Lower lobe of right lung (tissue), 2 donors: ENCODE measurements at regions not wholly inside any gene's neighbourhood (a gene's known extent, or its start where the extent isn't known, plus 50 kb on each side); places are given as distances from the start of the nearest gene placed in this dataset.

Experiments
- ATAC-seq, 2 donors: fragments of 200-7000 bp; cut with Tn5 transposase; one replicate each; pipeline ENCODE4 v1.9.1; 2020 to 2022; ENCODE audit warnings: mild to moderate bottlenecking in 2 of 2, moderate library complexity in 2 of 2
- DNase-seq: peaks from one replicate; pipeline ENCODE4 v3.0.0-alpha.2; 2020
- H3K27ac ChIP-seq: fragments of 200-600 bp; one replicate; pipeline ENCODE4 v1.8.0; 2022
- H3K27me3 ChIP-seq: fragments of 200-600 bp; one replicate; pipeline ENCODE4 v1.8.0; 2022; ENCODE audit warnings: low read depth
- H3K36me3 ChIP-seq: fragments of 200-600 bp; one replicate; pipeline ENCODE4 v1.8.0; 2022; ENCODE audit warnings: mild to moderate bottlenecking
- H3K4me1 ChIP-seq: fragments of 200-600 bp; one replicate; pipeline ENCODE4 v1.8.0; 2022
- H3K4me3 ChIP-seq: fragments of 200-600 bp; one replicate; pipeline ENCODE4 v1.8.0; 2022; ENCODE audit warnings: mild to moderate bottlenecking
- H3K9me3 ChIP-seq: fragments of 200-600 bp; one replicate; pipeline ENCODE4 v1.8.0; 2022
- intact Hi-C: fragments of 100-400 bp; cut with DNase I; formaldehyde crosslinking; loops from one replicate; pipeline ENCODE4 v1.11.0; 2022
- TF ChIP-seq, protein P1 (sequence below): fragments of 200-600 bp; IDR thresholded peaks from one replicate; pipeline ENCODE4 v1.8.0; 2022; ENCODE audit warnings: antibody characterized with exemption, mild to moderate bottlenecking
- donor health status: DM: no; HTN: yes; CAD: no; lungs with severe emphysema.

DNA sequence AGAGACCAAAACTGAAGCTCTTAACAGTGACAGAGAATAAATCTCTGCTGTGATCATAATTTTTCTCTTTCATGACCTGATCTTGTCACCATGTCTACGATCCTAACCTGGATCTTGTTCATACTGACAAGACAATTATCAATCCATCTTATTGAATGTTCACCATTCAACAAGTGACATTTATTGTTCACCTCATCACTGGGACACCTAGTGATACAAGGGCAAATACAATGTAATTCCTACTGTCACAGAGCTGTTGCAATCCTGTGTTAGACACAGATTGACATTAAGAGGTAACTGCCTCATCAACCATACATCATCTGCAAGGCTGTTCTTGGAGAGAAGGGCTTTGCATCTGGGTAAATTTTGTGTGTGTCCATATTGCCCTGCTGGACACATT is 942.4 kb upstream of the PRR20A start:
- no peak for ATAC-seq
- H3K9me3 ChIP-seq: no peaks in the 10 kb centered on the region
- intact Hi-C loops: no loop called here
- TF ChIP-seq, protein P1, sequence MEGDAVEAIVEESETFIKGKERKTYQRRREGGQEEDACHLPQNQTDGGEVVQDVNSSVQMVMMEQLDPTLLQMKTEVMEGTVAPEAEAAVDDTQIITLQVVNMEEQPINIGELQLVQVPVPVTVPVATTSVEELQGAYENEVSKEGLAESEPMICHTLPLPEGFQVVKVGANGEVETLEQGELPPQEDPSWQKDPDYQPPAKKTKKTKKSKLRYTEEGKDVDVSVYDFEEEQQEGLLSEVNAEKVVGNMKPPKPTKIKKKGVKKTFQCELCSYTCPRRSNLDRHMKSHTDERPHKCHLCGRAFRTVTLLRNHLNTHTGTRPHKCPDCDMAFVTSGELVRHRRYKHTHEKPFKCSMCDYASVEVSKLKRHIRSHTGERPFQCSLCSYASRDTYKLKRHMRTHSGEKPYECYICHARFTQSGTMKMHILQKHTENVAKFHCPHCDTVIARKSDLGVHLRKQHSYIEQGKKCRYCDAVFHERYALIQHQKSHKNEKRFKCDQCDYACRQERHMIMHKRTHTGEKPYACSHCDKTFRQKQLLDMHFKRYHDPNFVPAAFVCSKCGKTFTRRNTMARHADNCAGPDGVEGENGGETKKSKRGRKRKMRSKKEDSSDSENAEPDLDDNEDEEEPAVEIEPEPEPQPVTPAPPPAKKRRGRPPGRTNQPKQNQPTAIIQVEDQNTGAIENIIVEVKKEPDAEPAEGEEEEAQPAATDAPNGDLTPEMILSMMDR: no peak
- no peak overlapping the region for H3K4me3 ChIP-seq
- H3K27ac ChIP-seq: no peak overlapping the region
- no peaks in the 10 kb centered on the region for H3K36me3 ChIP-seq
- H3K4me1 ChIP-seq: no peaks in the 10 kb centered on the region
- no peaks in the 10 kb centered on the region for H3K27me3 ChIP-seq
- no peak for DNase-seq

DNA sequence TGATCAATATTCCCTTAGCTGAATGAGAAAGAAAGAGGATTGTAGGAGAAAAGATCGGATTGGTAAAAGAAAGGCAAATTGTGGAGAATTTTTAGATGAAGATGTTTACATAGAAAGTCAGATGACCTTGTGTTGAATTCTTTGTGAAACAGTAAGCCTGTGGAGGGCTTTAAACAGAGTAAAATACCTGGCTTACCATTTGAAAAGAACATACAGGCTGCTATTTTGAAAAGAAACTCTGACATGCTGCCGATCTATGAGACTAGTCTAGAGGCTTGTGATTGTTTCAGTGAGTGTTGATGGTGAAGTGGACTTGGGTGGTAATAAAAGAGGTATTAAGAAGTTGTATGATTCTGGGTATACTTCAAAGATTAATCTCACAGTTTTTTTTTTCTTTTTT is 938.9 kb upstream of the PRR20A start:
- no peaks in the 10 kb centered on the region for H3K9me3 ChIP-seq
- TF ChIP-seq, protein P1: no peak
- intact Hi-C loops: no loop called here

DNA sequence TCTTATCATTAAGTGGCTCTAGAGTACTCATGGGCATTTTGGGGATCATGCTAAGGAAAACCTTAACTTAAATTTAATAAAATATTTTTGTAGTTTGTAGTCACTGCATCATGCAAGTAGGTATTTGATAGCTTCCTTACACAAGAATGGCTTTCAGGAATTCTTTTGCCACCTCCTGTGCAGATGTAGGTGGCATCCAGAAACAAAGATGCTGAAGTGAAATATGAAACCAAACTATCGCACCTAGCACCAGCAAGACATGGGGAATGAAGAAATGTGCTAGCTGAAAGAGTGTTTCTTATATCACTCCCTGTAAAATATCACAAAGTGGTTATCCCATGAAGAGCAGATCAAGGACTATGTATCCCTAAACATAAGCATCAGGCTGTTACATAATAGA is 924.5 kb upstream of the PRR20A start:
- Histone ChIP-seq H3K9me3 (no peaks in the 10 kb centered on the region), H3K4me1 (no peaks in the 10 kb centered on the region), H3K4me3 (no peak overlapping the region), H3K36me3 (no peaks in the 10 kb centered on the region), H3K27ac (no peak overlapping the region), H3K27me3 (no peaks in the 10 kb centered on the region)
- ATAC-seq (no peak), DNase-seq (no peak)
- intact Hi-C loops: no loop called here
- TF ChIP-seq, protein P1: no peak

More for the DNA sequence above, 938.9 kb upstream of the PRR20A start:
- ATAC-seq (no peak), DNase-seq (no peak)
- Histone ChIP-seq H3K4me3 (no peak overlapping the region), H3K27me3 (no peaks in the 10 kb centered on the region), H3K27ac (no peak overlapping the region), H3K4me1 (no peaks in the 10 kb centered on the region), H3K36me3 (no peaks in the 10 kb centered on the region)

DNA sequence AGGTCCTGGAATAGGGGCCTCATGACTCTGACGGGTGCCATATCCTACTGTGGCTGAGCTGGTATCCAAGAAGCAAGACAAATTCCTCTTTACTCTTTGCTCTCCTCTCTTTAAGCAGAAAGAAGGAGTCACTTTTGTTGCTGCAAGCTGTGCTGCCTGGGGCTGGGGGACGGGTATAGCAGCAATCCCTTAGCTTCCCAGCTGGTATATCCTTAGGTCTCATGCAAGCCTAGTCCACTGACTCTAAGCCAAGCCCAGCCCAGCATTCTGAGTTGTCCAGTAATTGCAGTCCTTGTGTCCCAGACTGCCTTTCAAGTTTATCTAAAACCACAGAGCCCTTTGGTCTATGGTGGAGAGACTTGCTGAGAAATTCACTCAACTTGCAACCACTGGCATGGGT is 893.0 kb upstream of the PRR20A start:
- H3K27me3 ChIP-seq: no peaks in the 10 kb centered on the region
- no peak for ATAC-seq
- no peak for DNase-seq
- TF ChIP-seq, protein P1: no peak
- no peak overlapping the region for H3K27ac ChIP-seq
- no peak overlapping the region for H3K4me3 ChIP-seq
- no peaks in the 10 kb centered on the region for H3K9me3 ChIP-seq
- intact Hi-C loops: no loop called here
- no peaks in the 10 kb centered on the region for H3K36me3 ChIP-seq
- no peaks in the 10 kb centered on the region for H3K4me1 ChIP-seq

DNA sequence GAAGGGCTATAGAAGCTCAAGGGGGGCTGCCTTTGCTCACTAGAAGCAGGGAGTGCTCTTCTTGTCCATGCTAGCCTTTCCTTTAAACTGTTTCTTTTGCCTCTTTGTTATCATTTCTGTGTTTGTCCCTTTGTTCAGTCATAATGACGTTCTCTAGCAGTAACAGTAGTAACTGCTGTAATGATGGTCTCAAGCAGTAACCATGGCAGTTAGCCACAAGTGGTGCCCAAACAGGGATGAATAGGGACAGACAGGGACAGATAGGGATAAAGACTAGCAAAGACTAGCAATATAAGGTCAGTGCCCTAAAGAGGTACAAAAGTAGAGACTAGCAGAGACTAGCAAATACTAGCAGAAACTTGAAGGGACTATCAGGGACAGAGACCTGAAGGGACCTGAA is 869.0 kb upstream of the PRR20A start:
- H3K4me3 ChIP-seq: no peak overlapping the region
- no peak overlapping the region for H3K27ac ChIP-seq
- no peaks in the 10 kb centered on the region for H3K27me3 ChIP-seq
- intact Hi-C loops: no loop called here
- H3K4me1 ChIP-seq: no peaks in the 10 kb centered on the region
- TF ChIP-seq, protein P1: no peak
- no peaks in the 10 kb centered on the region for H3K36me3 ChIP-seq
- ATAC-seq (no peak), DNase-seq (no peak)
- no peaks in the 10 kb centered on the region for H3K9me3 ChIP-seq

DNA sequence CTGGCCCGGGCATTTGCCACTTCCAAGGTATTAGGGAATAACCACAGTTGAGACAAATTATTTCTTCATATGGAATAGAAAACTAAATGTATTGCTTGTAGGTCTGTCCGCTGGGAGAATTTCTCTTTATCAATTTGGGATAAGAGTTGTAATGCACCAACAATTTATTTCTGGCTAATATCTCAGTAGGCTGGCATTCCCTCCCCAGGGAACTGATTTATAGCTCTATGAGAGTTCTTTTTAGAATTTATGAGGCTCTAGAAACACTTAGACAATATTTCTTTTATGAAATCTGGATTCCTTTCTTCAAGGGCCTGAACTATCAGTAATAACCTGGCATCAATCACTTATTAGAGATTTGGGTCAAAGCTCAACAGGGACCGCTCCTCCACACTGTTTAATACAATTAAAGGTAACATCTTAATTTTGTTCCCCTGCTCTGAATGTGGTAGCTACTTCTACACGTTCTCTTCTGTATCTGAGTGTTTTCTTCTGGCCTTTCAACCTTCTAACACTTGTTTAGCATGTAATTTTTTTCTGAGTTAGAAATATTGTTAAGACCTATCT is 857.4 kb upstream of the PRR20A start:
- Histone ChIP-seq H3K36me3 (no peaks in the 10 kb centered on the region), H3K27me3 (no peaks in the 10 kb centered on the region), H3K4me3 (no peak overlapping the region), H3K9me3 (no peaks in the 10 kb centered on the region), H3K4me1 (no peaks in the 10 kb centered on the region), H3K27ac (no peak overlapping the region)
- ATAC-seq (no peak), DNase-seq (no peak)
- TF ChIP-seq, protein P1: no peak
- intact Hi-C loops: no loop called here
